Mesendoderm (in vitro differentiated cells): ENCODE measurements at regions not wholly inside any gene's neighbourhood (a gene's known extent, or its start where the extent isn't known, plus 50 kb on each side); places are given as distances from the start of the nearest gene placed in this dataset.
"Not testable (repeated sequence)": the region's sequence is repeated elsewhere in the genome, so short reads cannot be mapped to it uniquely, and the experiment has no call there.

ENCODE experiments used
- DNase-seq: peaks from one replicate; pipeline ENCODE4 v3.0.0; 2013
- H2AK5ac ChIP-seq: 2 replicates; pipeline ENCODE4 v1.6.1; 2013; ENCODE audit warnings: low read length, inconsistent platforms
- H2BK120ac ChIP-seq: 2 replicates; pipeline ENCODE4 v1.6.1; 2013; ENCODE audit warnings: low read depth, mild to moderate bottlenecking, low read length, moderate library complexity, mixed read lengths
- H2BK15ac ChIP-seq: replicated peaks from 2 replicates; pipeline ENCODE4 v1.6.1; 2013; ENCODE audit warnings: low read depth, mild to moderate bottlenecking, moderate library complexity
- H2BK5ac ChIP-seq: 2 replicates; pipeline ENCODE4 v1.6.1; 2013; ENCODE audit warnings: low read length, inconsistent platforms
- H3K18ac ChIP-seq: 2 replicates; pipeline ENCODE4 v1.6.1; 2013; ENCODE audit warnings: mild to moderate bottlenecking, low read length, mixed read lengths
- H3K23ac ChIP-seq: one replicate; pipeline ENCODE4 v1.6.1; 2013; ENCODE audit warnings: low read length
- H3K27ac ChIP-seq: 2 replicates; pipeline ENCODE4 v1.5.1; 2013; ENCODE audit warnings: low read depth, mild to moderate bottlenecking, inconsistent platforms, low read length, moderate library complexity
- H3K27me3 ChIP-seq: 2 replicates; pipeline ENCODE4 v1.6.1; 2013; ENCODE audit warnings: low read length, control low read depth, mild to moderate bottlenecking, inconsistent platforms; ENCODE audit not compliant: insufficient read depth, poor library complexity
- H3K36me3 ChIP-seq: 2 replicates; pipeline ENCODE4 v1.6.1; 2013; ENCODE audit warnings: low read length, inconsistent platforms; ENCODE audit not compliant: control insufficient read depth, insufficient read depth
- H3K4ac ChIP-seq: one replicate; pipeline ENCODE4 v1.6.1; 2013; ENCODE audit warnings: low read depth, mild to moderate bottlenecking, low read length, moderate library complexity
- H3K4me1 ChIP-seq: 2 replicates; pipeline ENCODE4 v1.6.1; 2013; ENCODE audit warnings: low read depth, low read length, inconsistent platforms; ENCODE audit not compliant: control insufficient read depth
- H3K4me2 ChIP-seq: 2 replicates; pipeline ENCODE4 v1.6.1; 2013; ENCODE audit warnings: low read length
- H3K4me3 ChIP-seq: 2 replicates; pipeline ENCODE4 v1.5.1; 2013; ENCODE audit warnings: mild to moderate bottlenecking, low read length
- H3K56ac ChIP-seq: one replicate; pipeline ENCODE4 v1.6.1; 2013; ENCODE audit warnings: low read length
- H3K79me1 ChIP-seq: 2 replicates; pipeline ENCODE4 v1.6.1; 2013; ENCODE audit warnings: low read length, inconsistent platforms
- H3K79me2 ChIP-seq: 2 replicates; pipeline ENCODE4 v1.6.1; 2013; ENCODE audit warnings: mild to moderate bottlenecking, low read length; ENCODE audit not compliant: control insufficient read depth, insufficient read depth
- H3K9ac ChIP-seq: 2 replicates; pipeline ENCODE4 v1.6.1; 2013; ENCODE audit warnings: low read length, inconsistent platforms
- H4K5ac ChIP-seq: one replicate; pipeline ENCODE4 v1.6.1; 2013; ENCODE audit warnings: low read length
- H4K8ac ChIP-seq: one replicate; pipeline ENCODE4 v1.6.1; 2013; ENCODE audit warnings: low read depth, mild to moderate bottlenecking, control low read depth, low read length, moderate library complexity
- WGBS: extraction: QIAGEN DNeasy Blood & Tissue Kit; methylation state at CpG from one replicate; pipeline ENCODE4 v1.1.7; 2013; ENCODE audit warnings: low lambda C conversion rate, missing lambda C conversion rate; ENCODE audit not compliant: insufficient coverage; ENCODE audit errors: extremely low coverage; 5-methylcytosine and 5-hydroxymethylcytosine counted together

- not testable (repeated sequence) for H3K9ac ChIP-seq, DNase-seq, H3K4me3 ChIP-seq, H3K27ac ChIP-seq, H2AK5ac ChIP-seq, H4K5ac ChIP-seq, H2BK120ac ChIP-seq, H3K36me3 ChIP-seq, H3K4ac ChIP-seq, H3K27me3 ChIP-seq, H3K4me1 ChIP-seq, H4K8ac ChIP-seq, H3K56ac ChIP-seq, H2BK15ac ChIP-seq, H3K4me2 ChIP-seq, H3K23ac ChIP-seq, H3K18ac ChIP-seq, H3K79me1 ChIP-seq, H3K79me2 ChIP-seq, H2BK5ac ChIP-seq
- no CpG with 5 or more reads among the region's 18 CpGs for WGBS
Observed at GRCh38 chr13:99754750-99755149, 216.8 kb downstream of the ZIC5 start.

- H3K18ac ChIP-seq = no peak overlapping the region
- no peaks in the 10 kb centered on the region for H3K4me1 ChIP-seq
- no peaks in the 10 kb centered on the region for H3K36me3 ChIP-seq
- H3K27ac ChIP-seq = no peak overlapping the region
- H2BK120ac ChIP-seq = no peak overlapping the region
- no peak overlapping the region for H4K5ac ChIP-seq
- H3K79me2 ChIP-seq = no peaks in the 10 kb centered on the region
- H3K79me1 ChIP-seq = no peaks in the 10 kb centered on the region
- DNase-seq = no peak
- H3K4me2 ChIP-seq = no peak overlapping the region
- H4K8ac ChIP-seq = no peak overlapping the region
- no peak overlapping the region for H3K23ac ChIP-seq
- H3K27me3 ChIP-seq = no peaks in the 10 kb centered on the region
- H2BK15ac ChIP-seq = no peak overlapping the region
- H3K4me3 ChIP-seq = no peak overlapping the region
- no peak overlapping the region for H3K56ac ChIP-seq
- H3K4ac ChIP-seq = no peak overlapping the region
- H3K9ac ChIP-seq = no peak overlapping the region
- no peak overlapping the region for H2BK5ac ChIP-seq
- peak overlapping the region; percentile 32 for H2AK5ac ChIP-seq
- no CpG with 5 or more reads among the region's 2 CpGs for WGBS
Observed at GRCh38 chr13:99752373-99752772, 219.2 kb downstream of the ZIC5 start.

- H3K27ac ChIP-seq = no peak overlapping the region
- no peak overlapping the region for H3K4ac ChIP-seq
- WGBS = no CpG with 5 or more reads among the region's 10 CpGs
Observed at GRCh38 chr13:99751517-99752199, 219.9 kb downstream of the ZIC5 start.

GRCh38 chr13:99750951-99751350 is 220.6 kb downstream of the ZIC5 start:
- no peak overlapping the region for H2BK15ac ChIP-seq
- WGBS = no CpG with 5 or more reads among the region's 8 CpGs

More at GRCh38 chr13:99751517-99752199, 219.9 kb downstream of the ZIC5 start:
- no peaks in the 10 kb centered on the region for H3K79me2 ChIP-seq
- H2BK5ac ChIP-seq = no peak overlapping the region
- no peak overlapping the region for H2BK15ac ChIP-seq
- DNase-seq = no peak
- no peak overlapping the region for H3K18ac ChIP-seq
- no peak overlapping the region for H4K8ac ChIP-seq
- H4K5ac ChIP-seq = no peak overlapping the region
- no peak overlapping the region for H3K56ac ChIP-seq
- no peak overlapping the region for H3K23ac ChIP-seq
- H3K4me1 ChIP-seq = peaks cover 2% of the 10 kb centered on the region
- H2BK120ac ChIP-seq = no peak overlapping the region
- no peaks in the 10 kb centered on the region for H3K36me3 ChIP-seq
- H3K9ac ChIP-seq = no peak overlapping the region
- no peaks in the 10 kb centered on the region for H3K79me1 ChIP-seq
- H3K27me3 ChIP-seq = no peaks in the 10 kb centered on the region
- H3K4me3 ChIP-seq = no peak overlapping the region
- no peak overlapping the region for H2AK5ac ChIP-seq
- H3K4me2 ChIP-seq = no peak overlapping the region

GRCh38 chr13:99749271-99750019 is 222.1 kb downstream of the ZIC5 start:
- Histone ChIP-seq H3K4me1 (peaks cover 6% of the 10 kb centered on the region), H3K23ac (no peak overlapping the region), H3K27ac (no peak overlapping the region), H2BK120ac (no peak overlapping the region), H3K79me1 (no peaks in the 10 kb centered on the region), H4K8ac (no peak overlapping the region), H3K4me2 (no peak overlapping the region), H3K18ac (no peak overlapping the region), H3K4me3 (no peak overlapping the region), H3K36me3 (no peaks in the 10 kb centered on the region), H2BK15ac (no peak overlapping the region), H3K56ac (no peak overlapping the region), H4K5ac (no peak overlapping the region), H2AK5ac (no peak overlapping the region), H3K79me2 (no peaks in the 10 kb centered on the region), H3K27me3 (no peaks in the 10 kb centered on the region), H2BK5ac (no peak overlapping the region), H3K4ac (no peak overlapping the region), H3K9ac (no peak overlapping the region)
- peak; percentile 79 for DNase-seq
- no CpG with 5 or more reads among the region's 11 CpGs for WGBS

More at GRCh38 chr13:99750951-99751350, 220.6 kb downstream of the ZIC5 start:
- H3K27me3 ChIP-seq = no peaks in the 10 kb centered on the region
- no peak overlapping the region for H3K23ac ChIP-seq
- H4K8ac ChIP-seq = no peak overlapping the region
- no peak for DNase-seq
- peaks cover 2% of the 10 kb centered on the region for H3K4me1 ChIP-seq
- no peaks in the 10 kb centered on the region for H3K79me1 ChIP-seq
- no peak overlapping the region for H2BK5ac ChIP-seq
- H3K18ac ChIP-seq = no peak overlapping the region
- H3K4ac ChIP-seq = no peak overlapping the region
- no peak overlapping the region for H2AK5ac ChIP-seq
- H3K79me2 ChIP-seq = no peaks in the 10 kb centered on the region
- no peak overlapping the region for H3K56ac ChIP-seq
- H3K4me2 ChIP-seq = no peak overlapping the region
- no peak overlapping the region for H3K4me3 ChIP-seq
- H3K9ac ChIP-seq = no peak overlapping the region
- H2BK120ac ChIP-seq = no peak overlapping the region
- no peak overlapping the region for H4K5ac ChIP-seq
- no peaks in the 10 kb centered on the region for H3K36me3 ChIP-seq
- no peak overlapping the region for H3K27ac ChIP-seq
